ENCODE measurements at regions not wholly inside any gene's neighbourhood (a gene's known extent, or its start where the extent isn't known, plus 50 kb on each side); places are given as distances from the start of the nearest gene placed in this dataset.

DNA sequence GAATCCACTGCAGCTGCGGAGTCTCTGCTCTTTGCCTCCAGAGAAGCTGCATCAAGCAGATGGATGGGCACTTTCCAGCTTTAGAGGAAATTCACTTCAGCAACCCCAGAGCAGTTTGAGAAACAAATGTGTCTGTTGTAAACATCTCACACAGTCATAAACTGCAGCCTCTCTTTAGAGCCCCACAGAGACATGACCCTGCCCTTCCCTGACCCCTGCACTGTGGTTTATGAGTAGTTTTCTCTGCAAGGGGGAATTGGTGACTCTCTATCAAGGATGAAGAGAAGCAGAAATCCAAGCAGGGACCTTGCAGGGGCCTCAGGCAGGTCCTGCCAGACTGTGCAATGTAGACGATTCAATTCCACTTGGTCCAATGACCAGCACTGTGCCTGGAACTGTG lies 160.2 kb downstream of the SH2D4B start:
- Histone ChIP-seq H3K79me2 (ENCODE audit: control insufficient read depth, insufficient read depth, low read length, unreplicated experiment) (no peaks in the 10 kb centered on the region), H3K4me3 (ENCODE audit: low read depth, low read length) (no peak overlapping the region), H3K27ac (ENCODE audit: low read depth, low read length) (no peak overlapping the region), H3K4me1 (ENCODE audit: control insufficient read depth, insufficient read depth, low read length, unreplicated experiment) (no peaks in the 10 kb centered on the region), H3K27me3 (ENCODE audit: insufficient read depth, low read length) (peaks cover 10% of the 10 kb centered on the region; the same call in 1 of the 2 replicates), H2AFZ (ENCODE audit: low read length, unreplicated experiment) (no peak overlapping the region), H3K36me3 (ENCODE audit: insufficient read depth, low read length) (no peaks in the 10 kb centered on the region)

DNA sequence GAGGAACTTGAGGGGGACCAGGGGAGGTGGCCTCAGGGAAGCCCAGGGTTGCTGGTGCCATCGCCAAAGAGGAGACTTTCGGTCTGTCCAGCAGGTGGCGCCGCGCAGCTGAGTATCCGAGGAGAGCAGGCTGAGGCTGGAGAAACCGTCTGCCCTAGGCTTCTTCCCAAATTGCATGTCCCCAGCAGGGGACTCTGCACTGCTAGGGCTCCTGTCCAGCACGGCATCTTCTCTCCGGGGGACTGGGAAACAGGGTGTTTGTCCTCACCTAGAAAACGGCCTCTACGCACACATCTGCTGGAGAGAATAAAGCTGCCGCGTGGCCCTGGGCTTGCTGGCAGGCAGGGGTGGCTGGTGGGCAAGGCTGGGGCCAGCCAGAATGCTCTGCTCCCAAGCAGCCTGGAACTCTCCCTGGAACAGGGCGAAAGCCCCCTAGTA lies 161.9 kb downstream of the SH2D4B start:
- Histone ChIP-seq H3K27ac (ENCODE audit: low read depth, low read length) (no peak overlapping the region), H3K27me3 (ENCODE audit: insufficient read depth, low read length) (peaks cover 10% of the 10 kb centered on the region; the same call in 1 of the 2 replicates), H3K36me3 (ENCODE audit: insufficient read depth, low read length) (no peaks in the 10 kb centered on the region), H3K4me3 (ENCODE audit: low read depth, low read length) (no peak overlapping the region), H2AFZ (ENCODE audit: low read length, unreplicated experiment) (no peak overlapping the region), H3K4me1 (ENCODE audit: control insufficient read depth, insufficient read depth, low read length, unreplicated experiment) (no peaks in the 10 kb centered on the region), H3K79me2 (ENCODE audit: control insufficient read depth, insufficient read depth, low read length, unreplicated experiment) (no peaks in the 10 kb centered on the region)

DNA sequence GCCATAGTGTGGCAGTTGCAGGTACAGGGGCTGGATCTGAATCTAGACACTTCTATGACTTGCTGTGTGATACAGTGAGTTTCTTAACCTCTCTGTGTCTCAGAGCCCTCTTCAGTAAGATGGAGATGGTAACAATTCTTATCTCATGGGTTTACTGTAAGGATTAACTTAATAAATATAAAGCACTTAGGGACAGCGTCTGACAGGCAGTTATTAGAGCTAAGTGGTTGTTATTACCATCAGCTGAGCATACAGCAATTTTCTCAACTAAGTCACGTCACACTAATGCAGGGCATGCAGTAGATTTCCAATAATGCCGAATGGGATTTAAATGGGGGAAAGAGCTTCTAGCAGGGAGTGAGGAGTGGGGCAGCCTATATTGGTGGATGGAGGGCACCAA lies 162.6 kb downstream of the SH2D4B start:
- no peaks in the 10 kb centered on the region for H3K36me3 ChIP-seq (ENCODE audit: insufficient read depth, low read length)
- no peak overlapping the region for H3K27ac ChIP-seq (ENCODE audit: low read depth, low read length)
- H3K79me2 ChIP-seq (ENCODE audit: control insufficient read depth, insufficient read depth, low read length, unreplicated experiment) = no peaks in the 10 kb centered on the region
- H3K27me3 ChIP-seq (ENCODE audit: insufficient read depth, low read length) = peaks cover 8% of the 10 kb centered on the region; the same call in 1 of the 2 replicates
- H3K4me1 ChIP-seq (ENCODE audit: control insufficient read depth, insufficient read depth, low read length, unreplicated experiment) = no peaks in the 10 kb centered on the region
- no peak overlapping the region for H3K4me3 ChIP-seq (ENCODE audit: low read depth, low read length)
- no peak overlapping the region for H2AFZ ChIP-seq (ENCODE audit: low read length, unreplicated experiment)

DNA sequence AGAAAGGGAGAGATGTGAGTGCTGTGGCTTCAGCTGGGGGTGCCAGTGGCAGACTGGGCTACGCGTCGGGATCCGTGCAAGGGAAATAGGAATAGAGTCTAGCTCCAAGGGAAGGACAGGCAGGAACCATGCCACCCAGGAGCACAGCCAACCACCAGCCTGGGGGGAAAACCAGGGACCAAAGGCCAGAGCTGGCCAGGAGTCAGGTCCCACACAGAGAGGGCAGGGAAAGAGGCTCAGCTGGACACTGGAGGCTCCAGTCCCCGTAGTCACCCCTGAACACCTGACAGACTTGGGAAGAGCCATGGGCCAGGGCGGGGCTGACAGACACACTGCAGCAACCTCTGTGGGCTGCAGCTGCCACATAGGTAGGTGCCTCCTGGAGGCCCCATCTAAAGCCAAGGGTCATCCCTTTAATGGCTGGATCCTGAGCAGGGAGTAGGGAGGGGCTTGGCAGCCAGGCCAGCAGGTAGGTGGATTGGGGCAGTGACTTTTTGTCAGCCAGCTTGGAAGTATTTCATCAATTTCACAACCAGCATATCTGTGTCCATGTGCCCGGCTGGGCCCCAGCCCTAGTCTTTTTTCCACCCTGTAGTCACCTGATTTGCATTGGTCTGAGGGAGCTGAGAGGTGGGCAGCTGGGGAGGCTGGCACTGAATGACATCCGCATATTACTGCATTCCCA lies 163.2 kb downstream of the SH2D4B start:
- H3K79me2 ChIP-seq (ENCODE audit: control insufficient read depth, insufficient read depth, low read length, unreplicated experiment) = no peaks in the 10 kb centered on the region
- H3K27ac ChIP-seq (ENCODE audit: low read depth, low read length) = no peak overlapping the region
- no peak overlapping the region for H2AFZ ChIP-seq (ENCODE audit: low read length, unreplicated experiment)
- H3K4me1 ChIP-seq (ENCODE audit: control insufficient read depth, insufficient read depth, low read length, unreplicated experiment) = no peaks in the 10 kb centered on the region
- H3K27me3 ChIP-seq (ENCODE audit: insufficient read depth, low read length) = peaks cover 7% of the 10 kb centered on the region; the same call in 1 of the 2 replicates
- no peak overlapping the region for H3K4me3 ChIP-seq (ENCODE audit: low read depth, low read length)
- no peaks in the 10 kb centered on the region for H3K36me3 ChIP-seq (ENCODE audit: insufficient read depth, low read length)

DNA sequence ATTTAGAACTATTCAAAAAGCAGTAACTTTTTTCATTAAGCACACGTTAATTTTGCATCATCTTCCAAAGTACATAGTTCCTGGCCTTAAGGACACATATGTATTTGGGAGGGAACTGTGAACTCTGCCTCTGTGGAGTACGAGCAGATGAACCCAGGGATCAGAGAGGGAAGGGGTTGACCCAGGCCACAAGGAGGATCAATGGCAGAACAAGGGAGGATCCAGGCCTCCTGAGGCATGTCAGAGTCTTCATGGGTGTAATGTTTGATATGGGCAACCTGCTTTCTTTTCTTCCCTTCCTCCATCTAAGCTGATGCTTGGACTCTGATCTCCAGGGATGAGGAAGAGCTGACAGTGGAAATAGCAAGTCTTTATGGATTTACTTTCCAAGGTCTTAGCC lies 164.0 kb downstream of the SH2D4B start:
- H3K27ac ChIP-seq (ENCODE audit: low read depth, low read length) = no peak overlapping the region
- no peaks in the 10 kb centered on the region for H3K4me1 ChIP-seq (ENCODE audit: control insufficient read depth, insufficient read depth, low read length, unreplicated experiment)
- no peak overlapping the region for H2AFZ ChIP-seq (ENCODE audit: low read length, unreplicated experiment)
- H3K79me2 ChIP-seq (ENCODE audit: control insufficient read depth, insufficient read depth, low read length, unreplicated experiment) = no peaks in the 10 kb centered on the region
- no peaks in the 10 kb centered on the region for H3K36me3 ChIP-seq (ENCODE audit: insufficient read depth, low read length)
- H3K4me3 ChIP-seq (ENCODE audit: low read depth, low read length) = no peak overlapping the region
- peaks cover 2% of the 10 kb centered on the region; the same call in 1 of the 2 replicates for H3K27me3 ChIP-seq (ENCODE audit: insufficient read depth, low read length)

DNA sequence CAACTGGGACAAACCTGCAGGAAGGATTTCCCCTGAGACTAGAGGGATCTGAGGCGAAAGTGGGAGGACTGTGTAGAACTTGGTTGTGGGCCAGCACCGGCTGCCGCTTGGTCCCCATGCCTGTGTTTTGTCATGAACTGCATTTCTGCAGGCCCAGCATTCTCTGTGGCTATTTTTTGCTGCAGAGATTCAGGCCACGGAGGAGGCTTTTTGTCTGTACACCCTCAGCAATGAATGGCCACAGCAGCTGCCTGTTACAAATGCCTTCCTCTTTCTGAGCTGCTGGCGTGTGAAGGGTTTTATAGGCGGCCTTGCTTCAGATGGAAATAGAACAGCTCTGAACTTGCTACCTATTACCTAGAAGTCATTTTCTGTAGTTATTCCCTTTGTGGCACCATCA lies 164.4 kb downstream of the SH2D4B start:
- Histone ChIP-seq H3K27me3 (ENCODE audit: insufficient read depth, low read length) (no peaks in the 10 kb centered on the region), H3K36me3 (ENCODE audit: insufficient read depth, low read length) (no peaks in the 10 kb centered on the region), H3K27ac (ENCODE audit: low read depth, low read length) (no peak overlapping the region), H3K79me2 (ENCODE audit: control insufficient read depth, insufficient read depth, low read length, unreplicated experiment) (no peaks in the 10 kb centered on the region), H3K4me1 (ENCODE audit: control insufficient read depth, insufficient read depth, low read length, unreplicated experiment) (no peaks in the 10 kb centered on the region), H2AFZ (ENCODE audit: low read length, unreplicated experiment) (no peak overlapping the region), H3K4me3 (ENCODE audit: low read depth, low read length) (no peak overlapping the region)

DNA sequence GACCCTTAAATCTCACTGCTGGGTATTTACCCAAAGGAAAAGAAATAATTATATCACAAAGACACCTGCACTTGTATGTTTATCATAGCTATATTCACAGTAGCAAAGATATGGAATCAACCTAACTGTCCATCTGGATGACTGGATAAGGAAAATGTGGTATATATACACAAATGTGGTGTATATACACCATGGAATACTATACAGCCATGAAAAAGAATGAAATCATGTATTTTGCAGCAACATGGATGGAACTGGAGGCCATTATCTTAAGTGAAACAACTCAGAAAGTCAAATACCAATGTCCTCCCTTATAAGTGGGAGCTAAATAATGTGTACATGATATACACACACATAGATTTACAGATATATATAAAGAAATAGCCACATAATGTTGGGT lies 168.2 kb downstream of the SH2D4B start:
- H3K27ac ChIP-seq (ENCODE audit: low read depth, low read length) = no peak overlapping the region
- H3K27me3 ChIP-seq (ENCODE audit: insufficient read depth, low read length) = no peaks in the 10 kb centered on the region
- no peak overlapping the region for H2AFZ ChIP-seq (ENCODE audit: low read length, unreplicated experiment)
- H3K79me2 ChIP-seq (ENCODE audit: control insufficient read depth, insufficient read depth, low read length, unreplicated experiment) = no peaks in the 10 kb centered on the region
- no peaks in the 10 kb centered on the region for H3K36me3 ChIP-seq (ENCODE audit: insufficient read depth, low read length)
- H3K4me3 ChIP-seq (ENCODE audit: low read depth, low read length) = no peak overlapping the region
- no peaks in the 10 kb centered on the region for H3K4me1 ChIP-seq (ENCODE audit: control insufficient read depth, insufficient read depth, low read length, unreplicated experiment)

DNA sequence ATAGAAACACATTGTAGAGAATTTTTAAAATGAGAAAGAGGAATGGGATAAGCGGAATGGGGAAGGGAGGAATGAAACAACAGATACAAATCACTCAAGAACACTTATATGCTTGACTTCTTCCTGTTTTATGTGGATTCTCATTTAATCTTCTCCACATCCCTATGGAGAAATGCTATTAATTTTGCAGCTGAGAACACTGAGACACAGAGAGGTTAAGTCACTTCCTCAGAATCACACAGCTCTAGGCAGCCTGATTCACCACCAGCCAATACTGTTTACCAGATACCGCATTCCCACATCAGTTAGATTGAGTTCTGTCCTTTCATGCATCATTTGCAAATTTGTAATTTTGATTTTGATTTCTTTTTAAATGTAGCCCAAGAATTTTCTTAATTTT lies 170.5 kb downstream of the SH2D4B start:
- 0 out of 2 replicates have a peak, but pooled peaks cover 4% of the 10 kb centered on the region for H3K27me3 ChIP-seq (ENCODE audit: insufficient read depth, low read length)
- no peak overlapping the region for H3K27ac ChIP-seq (ENCODE audit: low read depth, low read length)
- H3K36me3 ChIP-seq (ENCODE audit: insufficient read depth, low read length) = no peaks in the 10 kb centered on the region
- H2AFZ ChIP-seq (ENCODE audit: low read length, unreplicated experiment) = no peak overlapping the region
- no peaks in the 10 kb centered on the region for H3K79me2 ChIP-seq (ENCODE audit: control insufficient read depth, insufficient read depth, low read length, unreplicated experiment)
- no peak overlapping the region for H3K4me3 ChIP-seq (ENCODE audit: low read depth, low read length)
- no peaks in the 10 kb centered on the region for H3K4me1 ChIP-seq (ENCODE audit: control insufficient read depth, insufficient read depth, low read length, unreplicated experiment)

DNA sequence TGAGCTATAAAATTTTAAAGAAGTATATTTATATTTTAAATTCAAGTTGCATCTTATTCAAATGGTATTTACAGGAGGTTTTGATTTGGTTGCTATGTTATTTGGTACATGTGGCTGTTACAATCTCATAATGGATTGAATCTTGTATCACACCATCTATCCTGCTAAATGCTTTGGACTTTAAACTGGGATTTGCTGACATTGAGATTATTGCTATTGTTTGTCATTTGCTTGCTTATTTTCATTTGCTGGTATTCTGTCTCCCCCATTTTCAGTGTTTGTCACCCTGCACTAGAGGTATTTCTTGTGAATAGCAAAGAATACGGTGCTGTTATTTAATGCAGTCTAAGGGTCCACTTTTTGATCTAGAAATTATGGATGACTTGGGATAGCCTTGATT lies 171.1 kb downstream of the SH2D4B start:
- Histone ChIP-seq H3K27me3 (ENCODE audit: insufficient read depth, low read length) (0 out of 2 replicates have a peak, but pooled peaks cover 4% of the 10 kb centered on the region), H3K27ac (ENCODE audit: low read depth, low read length) (no peak overlapping the region), H3K79me2 (ENCODE audit: control insufficient read depth, insufficient read depth, low read length, unreplicated experiment) (no peaks in the 10 kb centered on the region), H2AFZ (ENCODE audit: low read length, unreplicated experiment) (no peak overlapping the region), H3K4me3 (ENCODE audit: low read depth, low read length) (no peak overlapping the region), H3K36me3 (ENCODE audit: insufficient read depth, low read length) (no peaks in the 10 kb centered on the region), H3K4me1 (ENCODE audit: control insufficient read depth, insufficient read depth, low read length, unreplicated experiment) (no peaks in the 10 kb centered on the region)

DNA sequence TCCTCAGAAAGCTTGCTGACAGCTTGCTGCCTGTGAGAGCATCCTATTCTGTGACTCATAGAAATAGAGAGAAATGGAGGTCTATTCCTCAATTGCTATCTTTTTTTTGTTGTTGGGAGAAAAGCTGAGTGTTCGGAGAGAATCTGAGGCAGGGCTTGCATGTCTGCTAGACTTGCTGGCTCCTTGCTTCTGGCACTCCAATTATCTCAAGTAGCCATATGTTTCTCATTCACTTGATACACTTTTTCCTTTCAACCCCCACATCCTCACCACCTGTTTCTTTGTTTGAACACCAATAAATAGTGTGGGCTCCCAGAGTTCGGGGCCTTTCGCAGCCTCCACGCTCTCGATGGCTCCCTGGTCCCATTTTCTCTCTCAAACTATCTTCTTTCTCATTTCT lies 172.2 kb downstream of the SH2D4B start:
- H3K36me3 ChIP-seq (ENCODE audit: insufficient read depth, low read length) = no peaks in the 10 kb centered on the region
- no peak overlapping the region for H3K27ac ChIP-seq (ENCODE audit: low read depth, low read length)
- 0 out of 2 replicates have a peak, but pooled peaks cover 4% of the 10 kb centered on the region for H3K27me3 ChIP-seq (ENCODE audit: insufficient read depth, low read length)
- H3K4me3 ChIP-seq (ENCODE audit: low read depth, low read length) = no peak overlapping the region
- no peak overlapping the region for H2AFZ ChIP-seq (ENCODE audit: low read length, unreplicated experiment)
- no peaks in the 10 kb centered on the region for H3K4me1 ChIP-seq (ENCODE audit: control insufficient read depth, insufficient read depth, low read length, unreplicated experiment)
- no peaks in the 10 kb centered on the region for H3K79me2 ChIP-seq (ENCODE audit: control insufficient read depth, insufficient read depth, low read length, unreplicated experiment)

DNA sequence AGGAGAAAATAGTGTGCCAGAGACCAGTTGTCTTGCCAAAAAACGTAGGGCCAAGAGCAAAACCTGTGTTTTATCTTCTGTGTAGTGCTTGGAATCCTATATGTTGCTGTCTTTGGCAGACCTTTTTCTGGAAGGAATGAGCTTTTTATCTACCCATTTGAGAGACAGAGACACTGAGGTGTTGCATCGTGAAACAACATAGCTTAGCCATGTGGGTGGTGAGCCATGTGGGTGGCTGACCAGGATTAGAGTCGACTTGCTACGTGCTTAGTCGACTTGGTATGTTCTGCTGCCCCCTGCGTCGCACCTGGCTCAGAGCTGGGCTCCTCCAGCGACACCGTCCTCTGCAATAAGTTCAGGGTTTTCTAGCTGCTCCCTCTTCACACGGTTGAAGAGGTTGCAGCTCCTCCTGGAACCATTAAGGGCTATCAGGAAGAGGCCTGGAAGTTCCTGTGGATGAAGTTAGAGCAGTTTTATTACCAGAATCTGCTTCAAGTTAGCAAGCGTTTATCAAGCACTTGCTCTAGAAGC lies 175.8 kb downstream of the SH2D4B start:
- H3K27me3 ChIP-seq (ENCODE audit: insufficient read depth, low read length) = 0 out of 2 replicates have a peak, but pooled peaks cover 4% of the 10 kb centered on the region
- H3K4me1 ChIP-seq (ENCODE audit: control insufficient read depth, insufficient read depth, low read length, unreplicated experiment) = no peaks in the 10 kb centered on the region
- no peaks in the 10 kb centered on the region for H3K36me3 ChIP-seq (ENCODE audit: insufficient read depth, low read length)
- H2AFZ ChIP-seq (ENCODE audit: low read length, unreplicated experiment) = no peak overlapping the region
- no peak overlapping the region for H3K27ac ChIP-seq (ENCODE audit: low read depth, low read length)
- H3K4me3 ChIP-seq (ENCODE audit: low read depth, low read length) = no peak overlapping the region
- H3K79me2 ChIP-seq (ENCODE audit: control insufficient read depth, insufficient read depth, low read length, unreplicated experiment) = no peaks in the 10 kb centered on the region
